Loucy (cell line): ENCODE measurements at regions not wholly inside any gene's neighbourhood (a gene's known extent, or its start where the extent isn't known, plus 50 kb on each side); places are given as distances from the start of the nearest gene placed in this dataset.

Experiments used
- CTCF ChIP-seq: fragments of 200-600 bp; sonication (generic); conservative IDR thresholded peaks from 2 replicates; pipeline ENCODE4 v1.5.1; 2014; ENCODE audit warnings: mild to moderate bottlenecking, antibody characterized with exemption, low read length
- EZH2phosphoT487 ChIP-seq: fragments of 200-600 bp; IDR thresholded peaks from 2 replicates; pipeline ENCODE4 v1.6.1; 2018; ENCODE audit warnings: antibody characterized with exemption, mild to moderate bottlenecking, moderate library complexity, borderline replicate concordance

GRCh38 chr15:91445695-91446228 lies 345.7 kb downstream of the SV2B start:
- TF ChIP-seq CTCF (no peak), EZH2phosphoT487 (no peak)
